Coronary artery (tissue), 2 donors: ENCODE measurements at regions not wholly inside any gene's neighbourhood (a gene's known extent, or its start where the extent isn't known, plus 50 kb on each side); places are given as distances from the start of the nearest gene placed in this dataset.

ENCODE experiments used
- DNase-seq: peaks from one replicate; pipeline ENCODE4 v3.0.0-alpha.2; 2017; ENCODE audit warnings: low spot score
- H3K27ac ChIP-seq, 2 donors: fragments of 200-600 bp; sonication (generic); one replicate each; pipeline ENCODE4 v1.5.1; 2016 to 2019
- H3K4me3 ChIP-seq: fragments of 200-600 bp; sonication (generic); 2 replicates; pipeline ENCODE4 v1.5.1; 2016; ENCODE audit warnings: mild to moderate bottlenecking, moderate library complexity
- TF ChIP-seq, protein P1 (sequence below): fragments of 200-600 bp; sonication (generic); IDR thresholded peaks from one replicate; pipeline ENCODE4 v1.5.1; 2019; ENCODE audit warnings: antibody characterized with exemption

DNA sequence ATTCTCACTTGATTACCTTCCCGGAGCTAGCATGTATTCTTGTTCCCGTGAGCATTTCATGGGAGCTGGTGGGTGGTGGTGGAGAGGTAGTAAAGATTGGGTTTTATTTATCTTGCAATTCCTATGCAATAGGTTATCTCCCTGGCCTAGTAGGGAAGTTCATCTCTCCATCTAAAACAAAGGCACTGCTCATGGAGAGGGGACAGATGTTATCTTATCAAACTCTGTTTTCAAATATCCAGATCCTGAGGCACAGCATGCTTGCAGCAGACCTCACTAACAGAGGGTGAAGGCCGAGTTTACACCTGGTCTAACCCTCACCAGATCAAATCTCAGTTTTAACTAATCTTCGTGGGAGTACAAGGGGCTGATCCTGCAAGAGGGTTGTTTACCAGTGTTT lies 98.9 kb downstream of the CYRIA start:
- Histone ChIP-seq H3K4me3 (no peak overlapping the region), H3K27ac (no peak overlapping the region)
- no peak for DNase-seq
- TF ChIP-seq, protein P1, sequence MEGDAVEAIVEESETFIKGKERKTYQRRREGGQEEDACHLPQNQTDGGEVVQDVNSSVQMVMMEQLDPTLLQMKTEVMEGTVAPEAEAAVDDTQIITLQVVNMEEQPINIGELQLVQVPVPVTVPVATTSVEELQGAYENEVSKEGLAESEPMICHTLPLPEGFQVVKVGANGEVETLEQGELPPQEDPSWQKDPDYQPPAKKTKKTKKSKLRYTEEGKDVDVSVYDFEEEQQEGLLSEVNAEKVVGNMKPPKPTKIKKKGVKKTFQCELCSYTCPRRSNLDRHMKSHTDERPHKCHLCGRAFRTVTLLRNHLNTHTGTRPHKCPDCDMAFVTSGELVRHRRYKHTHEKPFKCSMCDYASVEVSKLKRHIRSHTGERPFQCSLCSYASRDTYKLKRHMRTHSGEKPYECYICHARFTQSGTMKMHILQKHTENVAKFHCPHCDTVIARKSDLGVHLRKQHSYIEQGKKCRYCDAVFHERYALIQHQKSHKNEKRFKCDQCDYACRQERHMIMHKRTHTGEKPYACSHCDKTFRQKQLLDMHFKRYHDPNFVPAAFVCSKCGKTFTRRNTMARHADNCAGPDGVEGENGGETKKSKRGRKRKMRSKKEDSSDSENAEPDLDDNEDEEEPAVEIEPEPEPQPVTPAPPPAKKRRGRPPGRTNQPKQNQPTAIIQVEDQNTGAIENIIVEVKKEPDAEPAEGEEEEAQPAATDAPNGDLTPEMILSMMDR = no peak

GRCh38 chr2:16565481-16565880 lies 100.2 kb downstream of the CYRIA start:
- TF ChIP-seq, protein P1 = no peak
- H3K27ac ChIP-seq = no peak overlapping the region
- H3K4me3 ChIP-seq = no peak overlapping the region
- no peak for DNase-seq

- no peak for DNase-seq
- no peak overlapping the region for H3K4me3 ChIP-seq
- TF ChIP-seq, protein P1 = no peak
- H3K27ac ChIP-seq = no peak overlapping the region
These were observed 104.0 kb downstream of the CYRIA start for GRCh38 chr2:16561676-16562075.

GRCh38 chr2:16561251-16561650 lies 104.4 kb downstream of the CYRIA start:
- no peak for DNase-seq
- H3K4me3 ChIP-seq = no peak overlapping the region
- TF ChIP-seq, protein P1 = no peak
- H3K27ac ChIP-seq = no peak overlapping the region

GRCh38 chr2:16559278-16560067 lies 106.2 kb downstream of the CYRIA start:
- Histone ChIP-seq H3K27ac (no peak overlapping the region), H3K4me3 (no peak overlapping the region)
- no peak for DNase-seq
- TF ChIP-seq, protein P1 = no peak

- TF ChIP-seq, protein P1 = no peak
- no peak overlapping the region for H3K4me3 ChIP-seq
- DNase-seq = no peak
- no peak overlapping the region for H3K27ac ChIP-seq
These were observed 111.5 kb downstream of the CYRIA start for GRCh38 chr2:16554060-16554583.

DNA sequence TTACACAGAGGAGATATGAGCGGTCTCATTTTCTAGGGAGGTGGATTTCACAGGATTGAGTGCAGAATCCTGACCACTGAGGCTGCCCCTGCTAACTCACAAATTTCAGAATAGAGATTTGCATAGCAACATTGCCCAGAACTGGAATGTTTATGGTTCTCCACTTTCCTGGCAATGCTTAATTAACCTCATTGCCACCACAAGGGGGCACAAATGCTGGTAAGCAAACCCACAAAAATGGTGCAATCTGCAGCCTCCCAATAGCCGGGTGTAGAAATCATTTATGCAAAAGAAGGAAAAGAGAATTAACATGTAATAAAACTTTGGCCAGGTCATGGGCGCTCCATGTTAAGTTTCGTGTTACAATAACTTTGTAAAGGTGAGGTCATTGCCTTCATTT lies 112.4 kb downstream of the CYRIA start:
- no peak overlapping the region for H3K27ac ChIP-seq
- no peak for DNase-seq
- no peak overlapping the region for H3K4me3 ChIP-seq
- TF ChIP-seq, protein P1 = no peak
